IPS DF 6.9 (cell line): ENCODE measurements at regions not wholly inside any gene's neighbourhood (a gene's known extent, or its start where the extent isn't known, plus 50 kb on each side); places are given as distances from the start of the nearest gene placed in this dataset.

ENCODE experiments used
- DNase-seq: peaks from one replicate; pipeline ENCODE4 v3.0.0-alpha.2; 2013; ENCODE audit warnings: low read depth, low spot score
- H3K27ac ChIP-seq: one replicate; pipeline ENCODE4 v1.5.1; 2013; ENCODE audit warnings: low read length, control low read depth
- H3K27me3 ChIP-seq: 2 replicates; pipeline ENCODE4 v1.6.1; 2013; ENCODE audit warnings: mild to moderate bottlenecking, low read length; ENCODE audit not compliant: control insufficient read depth, insufficient read depth
- H3K36me3 ChIP-seq: 2 replicates; pipeline ENCODE4 v1.6.1; 2013; ENCODE audit warnings: low read length; ENCODE audit not compliant: control insufficient read depth, insufficient read depth
- H3K4me1 ChIP-seq: 2 replicates; pipeline ENCODE4 v1.6.1; 2013; ENCODE audit warnings: low read length; ENCODE audit not compliant: control insufficient read depth, insufficient read depth
- H3K4me3 ChIP-seq: 2 replicates; pipeline ENCODE4 v1.5.1; 2013; ENCODE audit warnings: mild to moderate bottlenecking, low read length
- H3K9me3 ChIP-seq: 2 replicates; pipeline ENCODE4 v1.6.1; 2013; ENCODE audit warnings: low read length, inconsistent platforms; ENCODE audit not compliant: control insufficient read depth, insufficient read depth
- WGBS: extraction: QIAGEN DNeasy Blood & Tissue Kit; methylation state at CpG from one replicate; pipeline ENCODE4 v1.1.7; 2013; ENCODE audit warnings: mixed read lengths, missing lambda C conversion rate; ENCODE audit not compliant: insufficient read length, insufficient coverage; 5-methylcytosine and 5-hydroxymethylcytosine counted together

DNA sequence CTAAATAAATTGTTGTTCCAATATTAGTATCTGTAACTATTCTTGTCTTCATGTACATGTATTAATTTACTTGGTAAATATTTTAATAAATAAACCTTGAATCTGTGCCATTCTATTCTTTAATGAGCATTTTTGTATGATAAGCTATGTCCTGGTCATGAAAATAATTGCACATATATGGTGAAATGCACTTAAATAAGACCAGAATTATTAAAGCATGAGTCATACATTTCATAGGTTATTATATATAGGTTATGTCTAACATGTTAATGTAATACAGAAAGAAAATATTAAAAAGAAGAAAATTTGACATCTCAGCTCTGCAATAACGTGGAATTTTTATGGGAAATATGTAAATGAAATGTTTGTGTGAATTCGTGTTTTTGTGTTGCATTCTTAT lies 1168.1 kb downstream of the TAF11L14 start:
- no peak for DNase-seq
- Histone ChIP-seq H3K27me3 (no peaks in the 10 kb centered on the region), H3K4me1 (peaks cover 2% of the 10 kb centered on the region; the same call in 1 of the 2 replicates), H3K4me3 (no peak overlapping the region), H3K36me3 (no peaks in the 10 kb centered on the region), H3K27ac (no peak overlapping the region), H3K9me3 (no peaks in the 10 kb centered on the region)
- WGBS: 100% methylated on average over 2 of the region's 2 CpGs

DNA sequence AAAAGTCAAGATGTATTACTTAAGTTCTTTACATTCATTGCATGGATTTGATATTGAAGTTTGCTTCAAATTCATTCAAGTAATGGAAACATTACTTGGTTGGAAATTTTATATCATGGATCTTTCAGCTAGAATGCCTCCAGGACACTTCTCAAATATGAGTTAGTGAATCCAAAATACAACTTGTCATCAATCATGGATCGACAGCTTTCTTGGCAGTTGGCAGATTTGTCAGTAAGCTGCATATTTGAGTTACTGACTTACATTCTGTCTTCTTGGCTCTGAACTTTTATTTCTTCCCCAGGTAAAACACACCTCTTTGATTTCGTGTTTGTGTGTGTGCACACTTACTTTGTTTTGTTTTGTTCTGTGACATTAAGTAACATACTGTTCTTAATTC lies 1171.1 kb downstream of the TAF11L14 start:
- WGBS: no CpG with 5 or more reads among the region's 2 CpGs

DNA sequence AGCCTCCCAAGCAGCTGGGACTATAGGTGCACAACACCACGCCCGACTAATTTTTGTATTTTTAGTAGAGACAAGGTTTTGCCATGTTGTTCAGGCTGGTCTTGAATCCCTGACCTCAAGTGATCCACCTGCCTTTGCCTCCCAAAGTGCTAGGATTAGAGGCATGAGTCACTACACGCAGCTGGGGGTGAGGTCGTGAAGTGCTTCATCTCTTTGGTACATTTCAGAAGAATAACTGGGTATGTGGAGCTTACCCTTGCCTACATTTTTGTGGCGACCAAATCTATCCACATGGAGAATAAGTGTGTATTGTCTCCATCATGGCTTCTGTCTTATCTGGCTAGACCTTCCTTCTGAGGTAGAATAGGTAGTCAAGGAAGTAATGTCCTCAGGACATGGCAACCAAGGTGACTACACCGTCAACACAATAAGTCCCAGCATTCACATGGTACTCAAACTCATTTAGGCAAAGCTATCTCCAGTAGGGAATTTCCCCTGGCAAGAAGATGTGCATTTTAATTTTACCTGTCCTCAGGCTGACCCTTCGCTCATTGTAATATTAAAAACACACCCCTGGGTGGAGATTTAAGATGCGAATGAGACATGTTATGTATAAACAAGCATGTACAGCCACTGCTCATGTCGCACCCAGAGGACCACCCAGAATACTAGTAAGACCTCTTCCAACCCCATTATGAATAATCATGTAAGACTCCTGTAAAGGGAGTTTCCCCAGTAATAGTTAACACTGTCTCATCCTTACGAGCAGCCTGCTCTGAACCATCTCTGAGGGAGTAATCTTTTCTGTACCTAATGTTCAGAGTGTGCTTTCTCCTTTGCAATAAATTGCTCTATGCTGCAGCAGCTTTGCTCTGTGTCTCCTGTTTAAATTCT lies 1173.2 kb downstream of the TAF11L14 start:
- Histone ChIP-seq H3K9me3 (no peaks in the 10 kb centered on the region), H3K36me3 (no peaks in the 10 kb centered on the region), H3K4me1 (no peaks in the 10 kb centered on the region), H3K27ac (no peak overlapping the region), H3K27me3 (no peaks in the 10 kb centered on the region), H3K4me3 (no peak overlapping the region)
- DNase-seq: no peak
- WGBS: no CpG with 5 or more reads among the region's 10 CpGs

More for the DNA sequence above, 1171.1 kb downstream of the TAF11L14 start:
- no peak overlapping the region for H3K4me3 ChIP-seq
- no peak for DNase-seq
- no peaks in the 10 kb centered on the region for H3K9me3 ChIP-seq
- H3K27ac ChIP-seq: no peak overlapping the region
- no peaks in the 10 kb centered on the region; the same call in 1 of the 2 replicates for H3K4me1 ChIP-seq
- no peaks in the 10 kb centered on the region for H3K27me3 ChIP-seq
- no peaks in the 10 kb centered on the region for H3K36me3 ChIP-seq

DNA sequence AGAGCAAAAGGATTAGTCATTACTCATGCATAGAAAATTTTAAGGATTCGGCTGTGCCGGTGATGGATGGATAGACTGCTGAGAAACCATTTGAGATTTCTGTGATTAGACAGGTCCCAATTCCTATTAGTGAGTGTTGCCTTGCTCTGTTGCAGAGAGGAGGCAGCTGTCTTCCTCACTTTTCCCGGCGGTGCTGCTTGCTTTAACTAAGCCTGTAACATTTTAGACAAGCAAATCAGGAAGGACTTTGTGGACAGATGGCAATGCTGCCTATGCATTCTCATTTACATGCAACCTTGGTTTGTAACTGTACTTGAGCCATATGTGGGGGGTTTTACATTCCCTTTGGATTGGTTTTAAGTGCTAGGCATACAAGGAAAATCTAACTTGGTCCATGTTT lies 1176.3 kb downstream of the CDH18 start:
- no peaks in the 10 kb centered on the region for H3K4me1 ChIP-seq
- no peaks in the 10 kb centered on the region for H3K9me3 ChIP-seq
- DNase-seq: no peak
- H3K36me3 ChIP-seq: no peaks in the 10 kb centered on the region
- no peak overlapping the region for H3K4me3 ChIP-seq
- WGBS: no CpG with 5 or more reads among the region's 4 CpGs
- no peak overlapping the region for H3K27ac ChIP-seq
- H3K27me3 ChIP-seq: no peaks in the 10 kb centered on the region

DNA sequence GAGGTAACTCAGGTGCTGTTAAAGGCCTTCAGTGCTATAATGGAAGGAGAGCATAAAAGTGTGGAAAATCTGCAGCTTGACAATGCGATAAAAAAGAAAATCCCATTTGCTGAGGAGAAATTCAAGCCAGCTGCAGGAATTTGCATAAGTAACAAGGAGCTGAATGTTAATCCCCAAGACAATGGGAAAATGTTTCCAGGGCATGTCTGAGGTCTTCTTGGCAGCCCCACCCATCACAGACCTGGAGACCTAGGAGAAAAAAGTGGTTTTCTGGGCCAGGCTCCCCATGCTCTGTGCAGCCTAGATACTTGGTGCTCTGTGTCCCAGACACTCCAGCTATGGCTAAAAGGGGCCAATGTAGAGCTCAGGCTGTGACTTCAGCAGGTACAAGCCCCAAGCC lies 1159.6 kb downstream of the CDH18 start:
- Histone ChIP-seq H3K27ac (no peak overlapping the region), H3K4me1 (no peaks in the 10 kb centered on the region), H3K36me3 (no peaks in the 10 kb centered on the region), H3K9me3 (no peaks in the 10 kb centered on the region), H3K27me3 (no peaks in the 10 kb centered on the region), H3K4me3 (no peak overlapping the region)
- no CpG with 5 or more reads among the region's 1 CpG for WGBS
- no peak for DNase-seq

DNA sequence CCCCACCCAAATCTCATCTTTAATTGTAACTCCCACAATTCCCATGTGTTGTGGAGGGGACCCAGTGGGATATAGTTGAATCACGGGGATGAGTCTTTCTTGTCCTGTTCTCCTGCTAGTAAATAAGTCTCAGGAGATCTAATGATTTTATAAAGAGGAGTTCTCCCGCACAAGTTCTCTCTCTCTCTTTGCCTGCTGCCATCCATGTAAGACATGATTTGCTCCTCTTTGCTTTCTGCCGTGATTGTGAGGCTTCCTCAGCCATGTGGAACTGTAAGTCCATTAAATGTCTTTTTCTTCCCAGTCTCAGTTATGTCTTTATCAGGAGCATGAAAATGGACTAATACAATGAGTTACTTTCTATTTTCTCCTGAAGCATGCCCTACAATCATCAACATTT lies 1158.5 kb downstream of the CDH18 start:
- no CpG with 5 or more reads among the region's 3 CpGs for WGBS
- no peak overlapping the region for H3K4me3 ChIP-seq
- H3K27ac ChIP-seq: no peak overlapping the region
- no peak for DNase-seq
- no peaks in the 10 kb centered on the region for H3K36me3 ChIP-seq
- no peaks in the 10 kb centered on the region for H3K27me3 ChIP-seq
- H3K9me3 ChIP-seq: no peaks in the 10 kb centered on the region
- no peaks in the 10 kb centered on the region for H3K4me1 ChIP-seq

DNA sequence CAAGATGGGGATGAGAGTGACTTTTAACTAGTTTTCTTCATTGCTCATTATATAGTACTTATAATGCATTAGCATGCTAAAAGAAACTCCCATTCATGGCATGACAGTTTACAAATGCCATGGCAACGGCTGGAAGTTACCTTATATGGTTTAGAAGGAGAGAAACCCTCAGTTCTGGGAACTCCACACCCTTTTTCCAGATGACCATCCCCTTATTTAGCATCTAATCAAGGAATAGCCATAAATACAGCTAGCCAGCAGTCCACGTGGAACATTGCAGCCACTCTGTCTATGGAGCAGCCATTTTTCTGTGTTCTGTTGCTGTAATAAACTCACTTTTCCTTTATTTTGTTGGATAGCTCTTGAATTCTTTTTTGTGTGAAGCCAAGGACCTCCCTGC lies 1137.8 kb downstream of the CDH18 start:
- no peaks in the 10 kb centered on the region for H3K4me1 ChIP-seq
- 0 out of 2 replicates have a peak, but pooled peaks cover 2% of the 10 kb centered on the region for H3K36me3 ChIP-seq
- WGBS: no CpG with 5 or more reads among the region's 2 CpGs
- no peaks in the 10 kb centered on the region for H3K9me3 ChIP-seq
- no peak overlapping the region for H3K4me3 ChIP-seq
- no peaks in the 10 kb centered on the region for H3K27me3 ChIP-seq
- H3K27ac ChIP-seq: no peak overlapping the region
- no peak for DNase-seq

DNA sequence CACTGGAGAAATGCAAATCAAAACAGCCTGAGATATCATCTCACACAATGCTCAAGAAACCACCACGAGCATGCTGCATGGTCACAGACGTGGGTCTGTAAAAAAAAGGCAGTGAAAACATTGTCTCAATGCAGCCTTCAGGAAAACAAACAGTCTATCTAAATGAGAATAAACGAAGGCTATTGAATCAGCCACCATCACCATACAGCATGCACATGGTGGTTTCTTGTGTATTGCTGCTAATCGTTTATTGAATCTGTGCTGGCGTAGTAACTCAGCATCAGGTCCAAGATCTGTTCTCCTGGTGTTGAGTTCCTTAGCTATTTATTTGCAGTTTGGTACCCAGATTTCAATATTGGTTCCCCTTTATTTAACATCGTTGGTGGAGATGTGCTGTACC lies 1115.0 kb downstream of the CDH18 start:
- H3K36me3 ChIP-seq: no peaks in the 10 kb centered on the region
- WGBS: no CpG with 5 or more reads among the region's 6 CpGs
- no peaks in the 10 kb centered on the region for H3K9me3 ChIP-seq
- DNase-seq: no peak
- no peaks in the 10 kb centered on the region for H3K4me1 ChIP-seq
- H3K27ac ChIP-seq: no peak overlapping the region
- H3K4me3 ChIP-seq: no peak overlapping the region
- no peaks in the 10 kb centered on the region for H3K27me3 ChIP-seq

DNA sequence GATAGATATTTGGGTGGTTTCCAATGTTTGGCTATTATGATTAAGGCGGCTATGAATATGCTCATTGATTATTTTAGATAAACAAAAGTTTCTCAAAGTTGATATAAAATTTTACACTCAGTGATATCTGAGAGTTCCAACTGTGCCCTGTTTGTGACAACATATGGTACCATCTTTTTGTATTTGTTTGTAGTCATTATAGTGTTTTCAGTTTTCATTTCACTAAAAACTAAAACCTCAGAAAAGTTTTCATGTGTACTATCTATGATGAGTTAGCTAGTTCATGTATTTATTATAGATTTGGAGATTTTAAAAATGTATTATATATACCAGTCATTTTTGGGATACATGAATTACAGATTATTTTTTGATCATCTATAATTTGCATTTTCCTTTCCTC lies 1111.4 kb downstream of the CDH18 start:
- no peak for DNase-seq
- H3K9me3 ChIP-seq: no peaks in the 10 kb centered on the region
- H3K27ac ChIP-seq: no peak overlapping the region
- H3K27me3 ChIP-seq: no peaks in the 10 kb centered on the region
- no peak overlapping the region for H3K4me3 ChIP-seq
- no peaks in the 10 kb centered on the region for H3K36me3 ChIP-seq
- H3K4me1 ChIP-seq: no peaks in the 10 kb centered on the region
- WGBS: no CpG with 5 or more reads among the region's 1 CpG

DNA sequence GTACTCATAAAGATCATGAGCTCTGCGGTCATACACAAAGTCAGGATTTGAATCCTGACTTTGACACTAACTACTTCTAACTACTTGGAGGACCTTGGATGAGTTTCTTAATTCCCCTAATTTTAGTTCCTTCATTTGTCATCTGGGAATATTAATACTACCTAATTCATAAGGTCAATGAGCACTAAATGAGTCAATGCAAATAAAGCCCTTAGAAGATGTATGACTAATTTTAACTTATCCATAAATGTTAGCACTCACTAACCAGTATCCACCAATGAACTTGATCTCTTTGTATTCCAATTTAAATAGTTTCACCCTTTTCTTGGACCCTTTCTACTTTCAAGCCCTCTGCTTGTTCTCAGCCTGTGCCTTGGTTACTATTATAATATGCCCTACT lies 1106.4 kb downstream of the CDH18 start:
- Histone ChIP-seq H3K4me3 (no peak overlapping the region), H3K27ac (no peak overlapping the region), H3K4me1 (no peaks in the 10 kb centered on the region), H3K27me3 (no peaks in the 10 kb centered on the region), H3K9me3 (no peaks in the 10 kb centered on the region), H3K36me3 (no peaks in the 10 kb centered on the region)
- no CpG with 5 or more reads among the region's 1 CpG for WGBS
- DNase-seq: no peak

DNA sequence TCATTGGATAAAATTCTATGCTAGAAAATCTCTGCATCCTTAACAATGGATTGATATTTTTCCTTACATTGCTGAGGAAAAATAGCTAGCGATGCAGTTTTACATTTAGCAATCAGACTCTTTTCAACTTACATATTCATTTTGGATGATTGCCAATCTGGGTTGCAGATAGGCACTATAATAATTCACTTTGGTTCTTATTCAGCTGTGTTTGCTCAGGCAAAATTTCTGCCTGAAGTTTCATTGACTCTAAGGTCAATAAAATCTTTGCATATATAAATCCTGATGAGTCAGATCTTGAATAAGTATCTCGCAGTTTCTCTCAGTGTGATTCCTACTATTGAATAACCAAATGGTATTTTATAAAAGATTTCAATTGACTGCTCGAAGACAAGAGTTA lies 1105.8 kb downstream of the CDH18 start:
- Histone ChIP-seq H3K9me3 (no peaks in the 10 kb centered on the region), H3K4me1 (no peaks in the 10 kb centered on the region), H3K27me3 (no peaks in the 10 kb centered on the region), H3K36me3 (no peaks in the 10 kb centered on the region), H3K27ac (no peak overlapping the region), H3K4me3 (no peak overlapping the region)
- no peak for DNase-seq
- WGBS: no CpG with 5 or more reads among the region's 3 CpGs
